Neuronal stem cell (in vitro differentiated cells): ENCODE measurements at regions not wholly inside any gene's neighbourhood (a gene's known extent, or its start where the extent isn't known, plus 50 kb on each side); places are given as distances from the start of the nearest gene placed in this dataset.

ENCODE experiments used
- DNase-seq: peaks from one replicate; pipeline ENCODE4 v3.0.0-alpha.2; 2013; ENCODE audit warnings: low spot score
- H2AFZ ChIP-seq: one replicate; pipeline ENCODE4 v1.6.1; 2013; ENCODE audit warnings: mild to moderate bottlenecking, low read length, inconsistent platforms
- H2AK5ac ChIP-seq: 2 replicates; pipeline ENCODE4 v1.6.1; 2013; ENCODE audit warnings: low read depth, mild to moderate bottlenecking, inconsistent platforms, low read length, moderate library complexity, mixed read lengths
- H2BK120ac ChIP-seq: 2 replicates; pipeline ENCODE4 v1.6.1; 2013; ENCODE audit warnings: low read depth, mild to moderate bottlenecking, inconsistent platforms, low read length, moderate library complexity, mixed read lengths
- H2BK12ac ChIP-seq: one replicate; pipeline ENCODE4 v1.6.1; 2013; ENCODE audit warnings: low read length, inconsistent platforms
- H2BK15ac ChIP-seq: 2 replicates; pipeline ENCODE4 v1.6.1; 2013; ENCODE audit warnings: mild to moderate bottlenecking, low read length, inconsistent platforms, mixed read lengths
- H2BK5ac ChIP-seq: one replicate; pipeline ENCODE4 v1.6.1; 2013; ENCODE audit warnings: inconsistent platforms, mild to moderate bottlenecking, low read length, moderate library complexity
- H3K14ac ChIP-seq: one replicate; pipeline ENCODE4 v1.6.1; 2013; ENCODE audit warnings: low read length, inconsistent platforms
- H3K18ac ChIP-seq: 2 replicates; pipeline ENCODE4 v1.6.1; 2013; ENCODE audit warnings: low read length, inconsistent platforms
- H3K23ac ChIP-seq: 2 replicates; pipeline ENCODE4 v1.6.1; 2013; ENCODE audit warnings: low read depth, mild to moderate bottlenecking, mixed read lengths, low read length, inconsistent platforms; ENCODE audit not compliant: poor library complexity
- H3K27ac ChIP-seq: replicated peaks from 3 replicates; pipeline ENCODE4 v1.5.1; 2013; ENCODE audit warnings: low read length, inconsistent platforms
- H3K27me3 ChIP-seq, 3 experiments: 2 replicates each; pipeline ENCODE4 v1.6.1; 2013; ENCODE audit warnings: low read length in 3 of 3, mild to moderate bottlenecking in 2 of 3, inconsistent platforms in 1 of 3, low read depth in 1 of 3, mixed read lengths in 1 of 3, moderate library complexity in 1 of 3; ENCODE audit not compliant: control insufficient read depth in 3 of 3, insufficient read depth in 3 of 3
- H3K36me3 ChIP-seq, 2 donors: replicated peaks in 1 of 2; 2 replicates each; pipeline ENCODE4 v1.6.1; 2013; ENCODE audit warnings: low read length in 2 of 2; ENCODE audit not compliant: control insufficient read depth in 2 of 2, insufficient read depth in 2 of 2
- H3K4ac ChIP-seq: 2 replicates; pipeline ENCODE4 v1.6.1; 2013; ENCODE audit warnings: inconsistent platforms, mild to moderate bottlenecking, low read length, moderate library complexity
- H3K4me1 ChIP-seq, 2 donors: 1 replicate in 1 of 2; 2 replicates in 1 of 2; pipeline ENCODE4 v1.6.1; 2013; ENCODE audit warnings: low read length in 2 of 2, low read depth in 1 of 2; ENCODE audit not compliant: control insufficient read depth in 2 of 2, insufficient read depth in 1 of 2
- H3K4me2 ChIP-seq: one replicate; pipeline ENCODE4 v1.6.1; 2013; ENCODE audit warnings: mild to moderate bottlenecking, low read length, inconsistent platforms; ENCODE audit not compliant: insufficient read depth, poor library complexity, severe bottlenecking
- H3K4me3 ChIP-seq, 2 donors: 2 replicates each; pipeline ENCODE4 v1.5.1; 2013; ENCODE audit warnings: low read length in 2 of 2, mild to moderate bottlenecking in 2 of 2, inconsistent platforms in 1 of 2, moderate library complexity in 1 of 2
- H3K79me1 ChIP-seq: one replicate; pipeline ENCODE4 v1.6.1; 2013; ENCODE audit warnings: low read depth, mild to moderate bottlenecking, inconsistent platforms, low read length, moderate library complexity
- H3K9ac ChIP-seq: one replicate; pipeline ENCODE4 v1.6.1; 2013; ENCODE audit warnings: mild to moderate bottlenecking, low read depth, low read length, inconsistent platforms; ENCODE audit not compliant: poor library complexity
- H3K9me3 ChIP-seq, 2 donors: replicated peaks in 1 of 2; 2 replicates each; pipeline versions ENCODE3 to v1.6.1; 2013; ENCODE audit warnings: low read length in 2 of 2, mild to moderate bottlenecking in 2 of 2, inconsistent platforms in 1 of 2, low read depth in 1 of 2, mixed read lengths in 1 of 2, moderate library complexity in 1 of 2; ENCODE audit not compliant: control insufficient read depth in 2 of 2, insufficient read depth in 1 of 2
- H4K8ac ChIP-seq: one replicate; pipeline ENCODE4 v1.6.1; 2013; ENCODE audit warnings: low read depth, mild to moderate bottlenecking, inconsistent platforms, low read length, moderate library complexity
- H4K91ac ChIP-seq: one replicate; pipeline ENCODE4 v1.6.1; 2013; ENCODE audit warnings: low read length, low read depth, mild to moderate bottlenecking, inconsistent platforms; ENCODE audit not compliant: poor library complexity
- WGBS, 2 donors: extraction: QIAGEN DNeasy Blood & Tissue Kit; methylation state at CpG; one replicate each; pipeline ENCODE4 v1.1.7; 2013; ENCODE audit warnings: missing lambda C conversion rate in 2 of 2, mixed read lengths in 1 of 2; ENCODE audit not compliant: insufficient read length in 2 of 2, insufficient replicate concordance in 1 of 2; ENCODE audit errors: extremely low coverage in 2 of 2; 5-methylcytosine and 5-hydroxymethylcytosine counted together

DNA sequence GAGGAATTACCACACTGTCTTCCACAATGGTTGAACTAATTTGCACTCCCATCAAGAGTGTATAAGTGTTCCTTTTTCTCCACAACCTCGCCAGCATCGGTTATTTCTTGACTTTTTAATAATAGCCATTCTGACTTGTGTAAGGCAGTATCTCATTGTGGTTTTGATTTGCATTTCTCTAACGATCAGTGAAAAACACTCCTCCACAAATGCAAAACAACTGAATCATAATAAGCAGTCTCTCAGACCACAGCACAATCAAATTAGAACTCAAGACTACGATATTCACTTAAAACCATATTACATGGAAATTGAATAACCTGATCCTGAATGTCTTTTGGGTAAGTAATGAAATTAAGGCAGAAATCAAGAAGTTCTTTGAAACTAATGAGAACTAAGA, 371.7 kb downstream of the CXXC4 start:
- H3K4me1 ChIP-seq: no peaks in the 10 kb centered on the region
- no peak overlapping the region for H3K27ac ChIP-seq
- no peak overlapping the region for H4K8ac ChIP-seq
- H3K14ac ChIP-seq: no peak overlapping the region
- H3K27me3 ChIP-seq: no peaks in the 10 kb centered on the region
- no peak overlapping the region for H3K4me3 ChIP-seq
- H4K91ac ChIP-seq: no peak overlapping the region
- no peak overlapping the region for H2AFZ ChIP-seq
- H3K4me2 ChIP-seq: no peak overlapping the region
- no peaks in the 10 kb centered on the region for H3K36me3 ChIP-seq
- H2BK12ac ChIP-seq: no peak overlapping the region
- no CpG with 5 or more reads among the region's 4 CpGs for whole genome bisulfite sequencing, 2 donors
- H2BK15ac ChIP-seq: no peak overlapping the region
- no peak overlapping the region for H3K23ac ChIP-seq
- no peak overlapping the region for H3K9ac ChIP-seq
- H3K79me1 ChIP-seq: no peaks in the 10 kb centered on the region
- DNase-seq: no peak
- H3K9me3 ChIP-seq: no peaks in the 10 kb centered on the region
- no peak overlapping the region for H2AK5ac ChIP-seq
- no peak overlapping the region for H2BK120ac ChIP-seq
- no peak overlapping the region for H3K4ac ChIP-seq
- H2BK5ac ChIP-seq: no peak overlapping the region
- H3K18ac ChIP-seq: no peak overlapping the region

DNA sequence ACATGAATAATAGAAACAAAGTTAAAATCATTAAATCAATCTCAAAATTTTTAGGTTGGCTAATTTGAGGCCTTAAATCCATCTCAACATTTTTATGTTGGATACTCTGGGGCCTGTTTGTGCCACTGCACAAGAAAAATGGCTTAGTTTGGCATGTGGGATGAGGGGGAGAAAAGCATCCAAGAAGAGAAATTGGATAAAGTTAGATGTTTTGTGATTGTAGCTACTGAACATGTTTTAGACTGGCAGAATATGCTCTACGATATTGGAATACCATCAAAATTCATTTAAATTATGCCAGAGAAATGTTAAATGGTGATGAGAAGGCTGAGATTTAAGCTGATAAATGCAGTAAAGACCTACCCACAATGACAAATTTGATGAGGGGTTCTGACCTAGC, 376.9 kb downstream of the CXXC4 start:
- no peak overlapping the region for H3K4me2 ChIP-seq
- no peak overlapping the region for H2AFZ ChIP-seq
- H2BK120ac ChIP-seq: no peak overlapping the region
- no peak overlapping the region for H3K27ac ChIP-seq
- H3K18ac ChIP-seq: no peak overlapping the region
- H3K27me3 ChIP-seq: no peaks in the 10 kb centered on the region
- WGBS, 2 donors: no CpG with 5 or more reads among the region's 1 CpG
- H2BK5ac ChIP-seq: no peak overlapping the region
- no peak overlapping the region for H2AK5ac ChIP-seq
- H2BK12ac ChIP-seq: no peak overlapping the region
- no peak overlapping the region for H2BK15ac ChIP-seq
- peaks cover 0 to 2% of the 10 kb centered on the region in 2 donors for H3K9me3 ChIP-seq
- H4K8ac ChIP-seq: no peak overlapping the region
- no peaks in the 10 kb centered on the region for H3K36me3 ChIP-seq
- H3K9ac ChIP-seq: no peak overlapping the region
- no peak overlapping the region for H3K23ac ChIP-seq
- H4K91ac ChIP-seq: no peak overlapping the region
- H3K14ac ChIP-seq: no peak overlapping the region
- H3K4me1 ChIP-seq: no peaks in the 10 kb centered on the region
- H3K4ac ChIP-seq: no peak overlapping the region
- no peak for DNase-seq
- no peak overlapping the region for H3K4me3 ChIP-seq
- H3K79me1 ChIP-seq: no peaks in the 10 kb centered on the region

DNA sequence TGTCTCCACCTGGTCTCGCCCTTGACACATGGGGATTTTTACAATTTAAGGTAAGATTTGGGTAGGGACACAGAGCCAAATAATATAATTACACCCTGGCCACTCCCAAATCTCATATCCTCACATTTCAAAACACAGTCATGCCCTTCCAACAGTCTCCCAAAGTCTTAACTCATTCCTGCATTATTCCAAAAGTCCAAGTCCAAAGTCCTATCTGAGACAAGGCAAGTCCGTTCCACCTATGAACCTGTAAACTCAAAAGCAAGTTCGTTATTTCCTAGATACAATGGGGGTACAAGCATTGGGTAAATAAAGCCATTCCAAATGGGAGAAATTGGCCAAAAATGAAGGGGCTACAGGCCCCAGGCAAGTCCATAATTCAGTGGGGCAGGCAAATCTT, 380.8 kb downstream of the CXXC4 start:
- no peaks in the 10 kb centered on the region for H3K36me3 ChIP-seq
- no peak overlapping the region for H3K14ac ChIP-seq
- H2AFZ ChIP-seq: no peak overlapping the region
- H3K4me3 ChIP-seq: no peak overlapping the region
- no peak overlapping the region for H2BK15ac ChIP-seq
- no peak overlapping the region for H3K4me2 ChIP-seq
- no peak overlapping the region for H2BK5ac ChIP-seq
- no peak overlapping the region for H4K91ac ChIP-seq
- no peak overlapping the region for H3K23ac ChIP-seq
- no CpG with 5 or more reads among the region's 3 CpGs for WGBS, 2 donors
- DNase-seq: no peak
- no peak overlapping the region for H3K4ac ChIP-seq
- H3K79me1 ChIP-seq: no peaks in the 10 kb centered on the region
- H2BK120ac ChIP-seq: no peak overlapping the region
- H4K8ac ChIP-seq: no peak overlapping the region
- H2AK5ac ChIP-seq: no peak overlapping the region
- no peaks in the 10 kb centered on the region for H3K4me1 ChIP-seq
- H3K27me3 ChIP-seq: no peaks in the 10 kb centered on the region
- H3K9me3 ChIP-seq: peaks cover 0 to 2% of the 10 kb centered on the region in 2 donors
- H2BK12ac ChIP-seq: no peak overlapping the region
- H3K9ac ChIP-seq: no peak overlapping the region
- H3K18ac ChIP-seq: no peak overlapping the region
- no peak overlapping the region for H3K27ac ChIP-seq

DNA sequence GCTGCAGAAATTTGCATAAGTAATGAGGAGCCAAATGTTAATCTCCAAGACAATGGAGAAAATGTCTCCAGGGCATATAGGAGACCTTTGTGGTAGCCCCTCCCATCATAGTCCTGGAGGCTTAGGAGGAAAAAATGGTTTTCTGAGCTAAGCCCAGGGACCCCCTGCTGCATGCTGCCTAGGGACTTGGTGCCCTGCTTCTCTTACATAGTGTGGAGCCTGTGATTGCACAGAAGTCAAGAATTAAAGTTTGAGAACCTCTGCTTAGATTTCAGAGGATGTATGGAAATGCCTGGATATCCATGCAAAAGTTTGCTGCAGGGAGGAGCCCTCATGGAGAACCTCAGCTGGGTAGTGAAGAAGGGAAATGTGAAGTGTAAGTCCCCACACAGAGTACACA, 379.4 kb upstream of the TACR3 start:
- no peak overlapping the region for H2AFZ ChIP-seq
- H3K14ac ChIP-seq: no peak overlapping the region
- H3K79me1 ChIP-seq: no peaks in the 10 kb centered on the region
- no peak overlapping the region for H4K91ac ChIP-seq
- no peak overlapping the region for H3K27ac ChIP-seq
- no peaks in the 10 kb centered on the region for H3K36me3 ChIP-seq
- no peak overlapping the region for H3K23ac ChIP-seq
- no peak overlapping the region for H4K8ac ChIP-seq
- no peaks in the 10 kb centered on the region for H3K4me1 ChIP-seq
- H3K4me2 ChIP-seq: no peak overlapping the region
- H3K9me3 ChIP-seq: peaks cover 0 to 20% of the 10 kb centered on the region in 2 donors
- H2BK12ac ChIP-seq: no peak overlapping the region
- DNase-seq: no peak
- no peak overlapping the region for H2BK120ac ChIP-seq
- no peak overlapping the region for H2BK15ac ChIP-seq
- no peak overlapping the region for H3K18ac ChIP-seq
- no peaks in the 10 kb centered on the region for H3K27me3 ChIP-seq
- H2AK5ac ChIP-seq: no peak overlapping the region
- H3K4ac ChIP-seq: no peak overlapping the region
- H3K9ac ChIP-seq: no peak overlapping the region
- H3K4me3 ChIP-seq: no peak overlapping the region
- H2BK5ac ChIP-seq: no peak overlapping the region
